CD14-positive monocyte (primary cell): ENCODE measurements at regions not wholly inside any gene's neighbourhood (a gene's known extent, or its start where the extent isn't known, plus 50 kb on each side); places are given as distances from the start of the nearest gene placed in this dataset.

ENCODE experiments used
- DNase-seq, 3 donors: peaks; one replicate each; pipeline ENCODE4 v3.0.0-alpha.2; 2011 to 2022
- H2AFZ ChIP-seq: 2 replicates; pipeline ENCODE4 v1.6.0; 2012; ENCODE audit warnings: mild to moderate bottlenecking, low read depth, low read length, inconsistent platforms; ENCODE audit not compliant: insufficient read depth, poor library complexity, severe bottlenecking
- H3K27ac ChIP-seq, 2 donors: 1 replicate in 1 of 2; 2 replicates in 1 of 2; pipeline ENCODE4 v1.5.1; 2012 to 2013; ENCODE audit warnings: low read length in 2 of 2, control low read depth in 1 of 2, inconsistent platforms in 1 of 2, low read depth in 1 of 2, mild to moderate bottlenecking in 1 of 2
- H3K27me3 ChIP-seq, 2 donors: one replicate each; pipeline versions ENCODE4 v1.6.0 to v1.6.1; 2011 to 2013; ENCODE audit warnings: low read length in 2 of 2; ENCODE audit not compliant: control insufficient read depth in 2 of 2, insufficient read depth in 2 of 2
- H3K36me3 ChIP-seq, 2 donors: replicated peaks in 1 of 2; 1 replicate in 1 of 2; 2 replicates in 1 of 2; pipeline versions ENCODE4 v1.5.1 to v1.6.1; 2012 to 2013; ENCODE audit warnings: low read length in 2 of 2, control low read depth in 1 of 2, inconsistent platforms in 1 of 2, mild to moderate bottlenecking in 1 of 2; ENCODE audit not compliant: insufficient read depth in 2 of 2, control insufficient read depth in 1 of 2
- H3K4me1 ChIP-seq, 2 donors: 1 replicate in 1 of 2; 2 replicates in 1 of 2; pipeline versions ENCODE4 v1.5.1 to v1.6.1; 2012 to 2013; ENCODE audit warnings: low read length in 2 of 2, control low read depth in 1 of 2, inconsistent platforms in 1 of 2, mild to moderate bottlenecking in 1 of 2, moderate library complexity in 1 of 2; ENCODE audit not compliant: insufficient read depth in 2 of 2, control insufficient read depth in 1 of 2
- H3K4me2 ChIP-seq: replicated peaks from 2 replicates; pipeline ENCODE3; 2012; ENCODE audit warnings: low read length, moderate library complexity, mild to moderate bottlenecking; ENCODE audit not compliant: poor library complexity, severe bottlenecking; ENCODE audit errors: extremely low read depth
- H3K4me3 ChIP-seq, 3 experiments: fragments of 200-600 bp in 1 of 3; sonication (generic) in 1 of 3; replicated peaks in 1 of 3; 1 replicate in 2 of 3; 2 replicates in 1 of 3; pipeline ENCODE4 v1.5.1; 2011 to 2013; ENCODE audit warnings: low read length in 3 of 3, mild to moderate bottlenecking in 3 of 3, control low read depth in 2 of 3, low read depth in 2 of 3, inconsistent platforms in 1 of 3, moderate library complexity in 1 of 3
- H3K79me2 ChIP-seq: 2 replicates; pipeline ENCODE4 v1.6.0; 2012; ENCODE audit warnings: mild to moderate bottlenecking, control low read depth, inconsistent platforms, low read length, moderate library complexity; ENCODE audit not compliant: insufficient read depth
- H3K9ac ChIP-seq: 2 replicates; pipeline ENCODE4 v1.6.0; 2017; ENCODE audit warnings: low read length, mild to moderate bottlenecking; ENCODE audit not compliant: insufficient read depth, poor library complexity, severe bottlenecking
- H3K9me3 ChIP-seq, 2 donors: replicated peaks in 1 of 2; 1 replicate in 1 of 2; 2 replicates in 1 of 2; pipeline versions ENCODE4 v1.5.1 to v1.6.1; 2012 to 2013; ENCODE audit warnings: low read length in 2 of 2, control low read depth in 1 of 2; ENCODE audit not compliant: control insufficient read depth in 1 of 2, insufficient read depth in 1 of 2
- H4K20me1 ChIP-seq: 2 replicates; pipeline ENCODE4 v1.6.0; 2012; ENCODE audit warnings: mild to moderate bottlenecking, low read length, control low read depth, moderate library complexity; ENCODE audit not compliant: insufficient read depth
- H3K27ac Mint-ChIP-seq, 7 donors: one replicate each; pipeline ENCODE4 v1.8.0; 2020; ENCODE audit warnings: mild to moderate bottlenecking in 7 of 7, mixed read lengths in 7 of 7, moderate library complexity in 6 of 7, inconsistent platforms in 2 of 7
- H3K27me3 Mint-ChIP-seq, 3 donors: one replicate each; pipeline ENCODE4 v1.8.0; 2021 to 2022; ENCODE audit warnings: low read depth in 3 of 3, mild to moderate bottlenecking in 3 of 3, mixed read lengths in 3 of 3, moderate library complexity in 3 of 3, inconsistent platforms in 1 of 3
- H3K36me3 Mint-ChIP-seq, 2 donors: one replicate each; pipeline ENCODE4 v1.8.0; 2020; ENCODE audit warnings: mixed read lengths in 2 of 2, inconsistent platforms in 1 of 2, mild to moderate bottlenecking in 1 of 2
- H3K4me1 Mint-ChIP-seq: one replicate; pipeline ENCODE4 v1.8.0; 2020; ENCODE audit warnings: mild to moderate bottlenecking, mixed read lengths
- H3K4me3 Mint-ChIP-seq, 2 donors: one replicate each; pipeline ENCODE4 v1.8.0; 2020; ENCODE audit warnings: mild to moderate bottlenecking in 2 of 2, mixed read lengths in 2 of 2, moderate library complexity in 1 of 2
- H3K9me3 Mint-ChIP-seq, 7 donors: one replicate each; pipeline ENCODE4 v1.8.0; 2020 to 2022; ENCODE audit warnings: mixed read lengths in 7 of 7, mild to moderate bottlenecking in 6 of 7, moderate library complexity in 6 of 7, inconsistent platforms in 2 of 7
- CTCF ChIP-seq: fragments of 200-600 bp; IDR thresholded peaks from one replicate; pipeline ENCODE4 v1.8.0; 2022; ENCODE audit warnings: antibody characterized with exemption, mild to moderate bottlenecking
- WGBS: methylation state at CpG from one replicate; pipeline ENCODE4 v1.1.5; 2013; ENCODE audit warnings: missing lambda C conversion rate; ENCODE audit not compliant: insufficient coverage; 5-methylcytosine and 5-hydroxymethylcytosine counted together
- intact Hi-C, 2 donors: fragments of 100-400 bp; cut with micrococcal nuclease; formaldehyde crosslinking; loops; one replicate each; pipeline versions ENCODE4 v1.15.0 to v1.15.1; 2023

DNA sequence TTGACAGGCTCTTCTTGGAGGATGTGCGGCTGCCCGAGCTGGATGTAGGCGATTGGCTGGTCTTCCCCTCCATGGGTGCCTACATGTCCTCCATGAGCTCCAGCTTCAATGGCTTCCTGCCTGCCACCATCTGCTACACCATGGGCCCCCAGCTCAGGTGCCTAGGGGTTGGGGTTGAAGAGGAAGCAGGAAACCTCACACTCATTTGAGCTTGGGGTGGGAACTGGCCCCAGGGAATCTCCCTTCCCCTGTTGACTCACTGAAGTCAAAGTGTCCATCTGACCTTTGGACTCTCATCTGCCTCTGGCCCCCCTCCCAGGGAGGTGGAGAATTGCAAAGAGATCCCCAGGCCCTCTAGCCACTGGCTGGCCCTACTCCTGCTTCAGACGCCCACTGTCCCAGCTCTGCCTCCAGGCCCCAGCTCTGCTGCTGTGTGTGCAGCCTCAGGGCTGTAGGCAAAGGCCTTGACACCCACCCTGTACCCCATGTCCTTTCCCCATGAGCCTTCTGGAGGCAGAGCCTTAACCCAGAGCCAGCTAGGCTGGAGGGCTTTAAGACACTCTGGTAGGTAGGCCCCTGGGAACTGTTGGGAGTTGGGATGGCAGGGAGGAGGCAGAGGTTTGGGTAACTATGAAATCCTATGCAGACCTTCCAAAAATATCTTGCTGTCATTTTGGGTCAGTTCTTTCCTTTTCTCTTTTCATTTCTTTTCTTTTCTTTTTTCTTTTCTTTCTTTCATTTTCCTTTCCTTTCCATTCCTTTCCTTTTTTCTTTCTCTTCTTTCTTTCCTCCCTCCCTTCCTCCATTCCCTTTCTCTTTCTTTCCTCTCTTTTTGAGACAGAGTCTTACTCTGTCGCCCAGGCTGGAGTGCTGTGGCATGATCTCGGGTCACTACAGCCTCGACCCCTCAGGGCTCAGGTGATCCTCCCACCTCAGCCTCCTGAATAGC, 66.9 kb upstream of the TINAGL1 start:
- no peak overlapping the region for H2AFZ ChIP-seq
- peaks cover 9 to 12% of the 10 kb centered on the region in 2 donors for H3K4me1 ChIP-seq
- no peak overlapping the region for H3K4me3 ChIP-seq
- H3K36me3 ChIP-seq = no peaks in the 10 kb centered on the region
- TF ChIP-seq CTCF = no peak
- intact Hi-C loops = loop anchor here in 1 of 2 donors (5.0 kb wide), 1 partner anchor 33 kb away; no protein-coding TSS in a partner anchor
- H4K20me1 ChIP-seq = no peaks in the 10 kb centered on the region
- H3K27ac Mint-ChIP-seq = peak overlapping the region in 1 of 7 donors; percentile 48
- H3K79me2 ChIP-seq = no peaks in the 10 kb centered on the region
- peaks cover 0 to 17% (median 11%) of the 10 kb centered on the region in 7 donors for H3K9me3 Mint-ChIP-seq
- no peak overlapping the region for H3K27ac ChIP-seq
- H3K27me3 Mint-ChIP-seq = peaks cover 9 to 10% (median 10%) of the 10 kb centered on the region in 3 donors
- H3K4me2 ChIP-seq = no peak overlapping the region
- peaks cover 28% of the 10 kb centered on the region for H3K4me1 Mint-ChIP-seq
- no peak overlapping the region for H3K9ac ChIP-seq
- DNase-seq = peak; percentile 33 to 75 (median 43)
- no peaks in the 10 kb centered on the region for H3K27me3 ChIP-seq
- peaks cover 0 to 2% of the 10 kb centered on the region in 2 donors for H3K36me3 Mint-ChIP-seq
- peak overlapping the region in 1 of 2 donors; percentile 8 for H3K4me3 Mint-ChIP-seq
- WGBS = 63% methylated on average over 3 of the region's 7 CpGs
- peaks cover 0 to 13% of the 10 kb centered on the region in 2 donors for H3K9me3 ChIP-seq

DNA sequence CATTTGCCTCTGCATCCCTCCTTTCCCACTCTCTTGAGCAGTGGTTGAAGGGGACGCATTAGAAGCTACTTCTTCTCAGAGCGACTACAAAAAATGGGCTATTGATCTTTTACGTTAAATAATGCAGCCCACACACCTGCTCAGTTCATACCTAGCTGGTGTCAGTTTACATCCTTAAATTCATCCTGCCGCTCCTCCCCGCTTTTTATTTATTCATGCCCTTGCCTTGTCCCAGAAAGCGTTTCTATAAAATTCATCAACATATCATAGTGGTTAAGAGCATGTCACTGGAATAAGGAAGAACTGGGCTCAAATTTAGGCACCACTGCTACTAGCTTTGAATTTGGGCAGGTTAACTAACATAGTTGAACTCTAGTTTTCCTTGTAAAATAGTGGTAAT, 66.0 kb upstream of the TINAGL1 start:
- Histone ChIP-seq H3K27me3 (no peaks in the 10 kb centered on the region), H3K79me2 (no peaks in the 10 kb centered on the region), H3K4me2 (no peak overlapping the region), H4K20me1 (no peaks in the 10 kb centered on the region), H3K27ac (no peak overlapping the region), H3K4me3 (no peak overlapping the region), H3K9ac (no peak overlapping the region), H3K9me3 (peaks cover 0 to 14% of the 10 kb centered on the region in 2 donors), H2AFZ (no peak overlapping the region), H3K4me1 (peaks cover 9 to 11% of the 10 kb centered on the region in 2 donors), H3K36me3 (no peaks in the 10 kb centered on the region)
- intact Hi-C loops = no loop called here
- WGBS = 100% methylated on average over 1 of the region's 6 CpGs
- H3K4me3 Mint-ChIP-seq = no peak overlapping the region
- peaks cover 29% of the 10 kb centered on the region for H3K4me1 Mint-ChIP-seq
- H3K9me3 Mint-ChIP-seq = peaks cover 2 to 17% (median 12%) of the 10 kb centered on the region in 7 donors
- no peak for TF ChIP-seq CTCF
- peaks cover 0 to 2% of the 10 kb centered on the region in 2 donors for H3K36me3 Mint-ChIP-seq
- no peak for DNase-seq
- H3K27me3 Mint-ChIP-seq = peaks cover 9 to 10% (median 9%) of the 10 kb centered on the region in 3 donors
- no peak overlapping the region for H3K27ac Mint-ChIP-seq
